Nephron progenitor cell (in vitro differentiated cells): ENCODE measurements at regions not wholly inside any gene's neighbourhood (a gene's known extent, or its start where the extent isn't known, plus 50 kb on each side); places are given as distances from the start of the nearest gene placed in this dataset.

ENCODE experiments used
- DNase-seq: peaks from one replicate; pipeline ENCODE4 v3.0.0; 2021
- H3K27ac Mint-ChIP-seq: 2 replicates; pipeline ENCODE4 v1.8.0; 2021; ENCODE audit warnings: mild to moderate bottlenecking, moderate library complexity, mixed read lengths
- H3K27me3 Mint-ChIP-seq: 2 replicates; pipeline ENCODE4 v1.8.0; 2021; ENCODE audit warnings: mild to moderate bottlenecking, low read depth, mixed read lengths; ENCODE audit not compliant: poor library complexity
- H3K36me3 Mint-ChIP-seq: 2 replicates; pipeline ENCODE4 v1.8.0; 2021; ENCODE audit warnings: low read depth, mixed read lengths
- H3K4me1 Mint-ChIP-seq: 2 replicates; pipeline ENCODE4 v1.8.0; 2021; ENCODE audit warnings: mixed read lengths
- H3K4me3 Mint-ChIP-seq: 2 replicates; pipeline ENCODE4 v1.8.0; 2021; ENCODE audit warnings: mild to moderate bottlenecking, moderate library complexity, mixed read lengths
- H3K9me3 Mint-ChIP-seq: 2 replicates; pipeline ENCODE4 v1.8.0; 2021; ENCODE audit warnings: mild to moderate bottlenecking, moderate library complexity, mixed read lengths
- CTCF ChIP-seq: fragments of 200-600 bp; sonication (generic); IDR thresholded peaks from 2 replicates; pipeline ENCODE4 v1.5.0; 2021; ENCODE audit warnings: antibody characterized with exemption

- Mint-ChIP-seq H3K4me1 (peaks cover 63% of the 10 kb centered on the region), H3K4me3 (no peak overlapping the region), H3K27me3 (peaks cover 11% of the 10 kb centered on the region), H3K27ac (no peak overlapping the region), H3K9me3 (no peaks in the 10 kb centered on the region), H3K36me3 (no peaks in the 10 kb centered on the region)
- no peak for TF ChIP-seq CTCF
- no peak for DNase-seq
Measured at GRCh38 chr5:174187481-174187880, 142.0 kb downstream of the NSG2 start.

- Mint-ChIP-seq H3K27me3 (peaks cover 11% of the 10 kb centered on the region), H3K4me1 (peaks cover 68% of the 10 kb centered on the region), H3K27ac (no peak overlapping the region), H3K9me3 (no peaks in the 10 kb centered on the region), H3K4me3 (no peak overlapping the region), H3K36me3 (no peaks in the 10 kb centered on the region)
- TF ChIP-seq CTCF: no peak
- no peak for DNase-seq
Measured at GRCh38 chr5:174188295-174188694, 142.8 kb downstream of the NSG2 start.

- TF ChIP-seq CTCF: no peak
- peak; percentile 29 for DNase-seq
- Mint-ChIP-seq H3K9me3 (no peaks in the 10 kb centered on the region), H3K27ac (peak overlapping the region; percentile 30), H3K4me3 (peak overlapping the region; percentile 11), H3K27me3 (peaks cover 8% of the 10 kb centered on the region), H3K36me3 (no peaks in the 10 kb centered on the region), H3K4me1 (peaks cover 82% of the 10 kb centered on the region)
Measured at GRCh38 chr5:174189654-174190541, 144.4 kb downstream of the NSG2 start.

DNA sequence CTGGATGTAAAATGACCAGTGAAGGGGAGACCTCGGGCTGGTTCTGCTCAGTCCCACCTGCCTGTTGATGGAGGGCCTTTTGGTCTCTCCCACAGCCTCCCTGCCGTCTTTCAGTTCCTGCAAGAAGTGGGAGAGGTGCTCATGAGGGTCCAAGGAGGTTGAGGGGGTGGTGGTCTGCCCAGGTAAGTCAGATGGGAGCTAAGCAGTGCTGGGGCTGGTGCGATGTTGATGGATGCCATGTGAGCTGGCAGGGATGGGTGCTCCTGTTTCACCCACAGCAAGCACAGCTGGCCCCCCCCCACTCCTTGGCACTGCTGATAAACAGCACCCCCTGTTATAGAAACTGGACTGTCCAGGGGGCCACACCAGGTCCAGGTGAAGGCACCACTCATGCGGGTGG, 145.6 kb downstream of the NSG2 start:
- DNase-seq: no peak
- H3K4me1 Mint-ChIP-seq: peaks cover 89% of the 10 kb centered on the region
- peaks cover 7% of the 10 kb centered on the region for H3K27me3 Mint-ChIP-seq
- H3K9me3 Mint-ChIP-seq: no peaks in the 10 kb centered on the region
- no peak for TF ChIP-seq CTCF
- H3K36me3 Mint-ChIP-seq: no peaks in the 10 kb centered on the region
- H3K4me3 Mint-ChIP-seq: no peak overlapping the region
- no peak overlapping the region for H3K27ac Mint-ChIP-seq

DNA sequence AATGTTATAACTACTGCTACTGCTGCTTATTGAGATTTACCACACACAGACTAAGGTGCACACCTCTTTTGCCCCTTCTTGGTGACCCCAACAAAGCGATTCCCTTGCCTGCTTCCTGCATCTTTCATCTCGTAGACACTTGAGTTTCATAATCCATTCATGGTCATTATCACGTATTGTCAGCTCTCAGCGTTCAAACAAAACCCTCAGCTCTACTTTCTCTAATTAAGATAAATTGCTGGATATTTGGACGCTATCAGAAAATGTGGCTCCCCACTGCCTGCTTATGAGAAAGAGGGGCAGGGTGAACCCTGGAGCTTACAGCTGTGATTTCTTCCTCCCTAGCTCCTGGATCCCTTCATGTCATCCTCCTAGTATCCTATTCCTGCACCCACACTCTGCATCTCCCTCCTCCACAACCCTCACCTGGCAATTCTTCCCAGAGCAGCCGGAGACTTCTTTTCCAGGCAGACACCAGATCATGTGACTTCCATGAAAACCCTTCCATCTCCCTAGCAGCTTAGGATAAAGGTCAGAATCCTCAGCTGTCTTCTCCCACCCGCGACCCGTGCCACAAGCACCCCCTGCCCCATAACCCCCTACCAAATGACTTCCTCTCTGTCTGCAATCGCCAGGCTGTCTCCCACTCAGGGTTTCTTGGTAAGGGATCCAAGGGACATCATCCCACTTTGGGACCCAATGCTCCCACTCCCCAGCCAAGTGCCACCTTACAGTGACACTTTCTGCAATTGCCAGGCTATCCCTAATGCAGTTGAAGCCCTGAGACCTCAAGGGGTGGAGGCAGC, 146.5 kb downstream of the NSG2 start:
- Mint-ChIP-seq H3K36me3 (no peaks in the 10 kb centered on the region), H3K4me1 (peaks cover 82% of the 10 kb centered on the region), H3K27ac (peak overlapping the region; percentile 13), H3K27me3 (peaks cover 2% of the 10 kb centered on the region), H3K9me3 (no peaks in the 10 kb centered on the region), H3K4me3 (no peak overlapping the region)
- no peak for TF ChIP-seq CTCF
- no peak for DNase-seq
